GM18909 (cell line): ENCODE measurements at regions not wholly inside any gene's neighbourhood (a gene's known extent, or its start where the extent isn't known, plus 50 kb on each side); places are given as distances from the start of the nearest gene placed in this dataset.
"Not testable (repeated sequence)": the region's sequence is repeated elsewhere in the genome, so short reads cannot be mapped to it uniquely, and the experiment has no call there.

Experiments used
- ATAC-seq: cut with Tn5 transposase; IDR thresholded peaks from one replicate; pipeline ENCODE4 v1.9.1; 2021; ENCODE audit warnings: mild to moderate bottlenecking; ENCODE audit not compliant: unreplicated experiment, poor library complexity

GRCh38 chr3:118102737-118103136 lies 931.9 kb downstream of the IGSF11 start:
- no peak for ATAC-seq

- ATAC-seq = no peak
These were observed 926.4 kb downstream of the IGSF11 start for GRCh38 chr3:118108201-118108600.

DNA sequence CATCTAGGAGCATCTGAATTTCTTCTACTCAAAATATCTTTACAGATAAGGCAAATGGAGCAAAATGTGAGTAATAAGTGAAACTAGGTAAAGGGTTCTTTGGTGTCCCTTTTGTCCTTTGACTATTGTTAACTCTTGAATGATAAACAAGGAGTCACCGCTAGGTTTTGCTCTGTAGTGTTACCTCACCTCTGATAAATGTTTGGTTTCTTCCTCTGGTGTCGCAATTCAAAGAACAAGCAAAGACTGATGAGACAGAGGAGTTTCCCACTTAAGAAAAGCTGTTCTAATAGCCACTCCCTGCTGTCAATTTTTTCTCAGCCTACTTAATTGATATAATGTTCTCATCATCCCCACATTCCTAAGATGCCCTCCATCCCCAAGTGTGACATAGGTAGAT lies 925.9 kb downstream of the IGSF11 start:
- no peak for ATAC-seq

GRCh38 chr3:118110211-118110610 lies 924.4 kb downstream of the IGSF11 start:
- ATAC-seq = no peak

- no peak for ATAC-seq
These were observed 917.7 kb downstream of the IGSF11 start for GRCh38 chr3:118116991-118117390.

DNA sequence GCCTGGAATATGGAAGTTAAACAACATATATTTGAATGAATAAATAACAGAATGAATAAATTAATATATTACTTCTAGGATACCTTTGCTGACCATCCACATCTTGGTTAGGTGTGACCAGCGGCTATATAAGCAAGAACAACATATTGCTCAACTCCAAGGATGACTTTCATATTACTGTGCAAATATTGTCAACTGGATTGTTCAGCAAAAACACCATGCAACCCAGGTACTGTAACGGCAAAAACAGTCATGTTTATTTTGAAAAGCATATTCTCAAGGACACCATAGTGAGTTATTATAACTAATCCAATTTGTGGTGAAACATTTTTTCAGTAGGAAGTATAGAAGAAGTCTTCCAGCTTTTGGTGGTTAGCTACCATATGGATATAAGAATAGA lies 907.9 kb downstream of the IGSF11 start:
- no peak for ATAC-seq

DNA sequence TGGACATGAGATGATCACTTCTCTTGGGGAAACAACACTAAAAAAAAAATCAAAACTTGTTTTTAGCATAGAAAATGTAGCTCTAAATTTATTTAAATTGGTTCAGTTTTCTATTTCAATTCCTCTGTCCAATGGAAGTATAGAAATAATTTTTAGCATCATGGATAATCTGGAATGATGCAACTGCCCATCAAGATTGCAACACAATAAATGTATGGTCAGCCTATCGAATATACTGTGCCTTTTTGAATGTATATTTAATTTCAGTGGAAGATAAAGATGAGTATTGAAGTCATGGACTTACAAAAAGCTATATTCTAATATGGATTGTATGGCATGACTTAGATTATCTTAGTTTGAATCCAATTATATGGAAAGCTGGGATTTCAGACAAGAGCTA lies 906.7 kb downstream of the IGSF11 start:
- ATAC-seq = no peak

DNA sequence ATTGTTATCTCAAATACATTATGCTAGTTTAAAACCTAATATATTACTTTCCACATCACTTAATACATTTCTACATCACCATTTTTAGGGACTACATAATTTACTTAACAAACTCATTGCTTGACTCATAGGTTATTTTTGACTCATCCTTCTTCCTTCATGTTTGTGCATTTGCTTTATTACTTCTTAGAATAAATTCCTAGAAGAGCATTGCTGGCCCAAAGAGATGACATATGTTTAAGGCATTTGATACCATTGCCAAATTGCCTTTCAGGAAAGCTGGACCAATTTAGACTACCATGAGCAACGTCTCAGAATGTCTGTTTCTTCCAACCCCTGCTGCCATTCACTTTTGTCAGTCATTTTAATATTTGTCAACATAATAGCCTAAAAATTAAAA lies 905.8 kb downstream of the IGSF11 start:
- no peak for ATAC-seq

GRCh38 chr3:118137778-118138177 lies 896.9 kb downstream of the IGSF11 start:
- no peak for ATAC-seq

GRCh38 chr3:118144919-118145318 lies 889.7 kb downstream of the IGSF11 start:
- ATAC-seq = no peak

- no peak for ATAC-seq
These were observed 887.8 kb downstream of the IGSF11 start for GRCh38 chr3:118146658-118147375.

- no peak for ATAC-seq
These were observed 883.5 kb downstream of the IGSF11 start for GRCh38 chr3:118151164-118151563.

- ATAC-seq = not testable (repeated sequence)
These were observed 871.7 kb downstream of the IGSF11 start for GRCh38 chr3:118162627-118163588.

DNA sequence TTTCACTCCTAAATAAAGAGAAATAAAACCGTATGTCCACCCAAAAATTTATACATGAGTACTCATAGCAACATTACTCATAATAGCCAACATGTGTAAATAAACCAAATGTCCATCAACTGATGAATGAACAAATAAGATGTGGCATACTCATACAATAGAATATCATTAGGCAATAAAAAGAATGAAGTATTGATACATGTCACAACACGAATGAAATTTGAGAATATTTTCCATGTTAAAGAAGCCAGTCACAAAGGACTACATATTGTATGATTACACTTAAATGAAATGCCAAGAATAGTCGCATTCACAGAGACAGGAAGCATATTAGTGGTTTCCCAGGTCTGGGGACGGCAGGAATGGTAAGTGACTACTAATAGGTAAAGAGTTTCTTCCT lies 869.2 kb downstream of the IGSF11 start:
- ATAC-seq = no peak

- no peak for ATAC-seq
These were observed 867.1 kb downstream of the IGSF11 start for GRCh38 chr3:118167571-118167970.

DNA sequence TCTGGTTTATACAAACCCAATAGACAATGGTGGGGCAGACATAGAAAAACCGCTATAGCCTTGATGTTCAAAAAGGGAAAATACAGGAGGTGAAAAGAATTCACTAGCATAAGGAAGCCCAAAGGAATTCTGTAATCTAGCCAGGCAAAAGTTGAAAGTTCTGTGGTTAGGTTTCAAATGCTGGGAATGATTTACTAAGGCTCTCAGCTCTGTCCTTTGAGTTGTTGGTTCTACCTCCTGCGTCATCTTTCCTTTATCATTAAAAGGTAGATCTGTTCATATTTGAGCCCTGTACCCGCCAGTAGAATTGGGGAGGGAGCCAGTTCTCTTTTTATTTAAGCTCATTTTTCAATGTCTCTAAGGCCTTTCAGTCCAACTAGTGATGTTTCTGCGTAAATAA lies 866.5 kb downstream of the IGSF11 start:
- no peak for ATAC-seq

GRCh38 chr3:118171236-118171852 lies 863.3 kb downstream of the IGSF11 start:
- ATAC-seq = no peak

GRCh38 chr3:118180853-118181252 lies 853.8 kb downstream of the IGSF11 start:
- ATAC-seq = no peak

DNA sequence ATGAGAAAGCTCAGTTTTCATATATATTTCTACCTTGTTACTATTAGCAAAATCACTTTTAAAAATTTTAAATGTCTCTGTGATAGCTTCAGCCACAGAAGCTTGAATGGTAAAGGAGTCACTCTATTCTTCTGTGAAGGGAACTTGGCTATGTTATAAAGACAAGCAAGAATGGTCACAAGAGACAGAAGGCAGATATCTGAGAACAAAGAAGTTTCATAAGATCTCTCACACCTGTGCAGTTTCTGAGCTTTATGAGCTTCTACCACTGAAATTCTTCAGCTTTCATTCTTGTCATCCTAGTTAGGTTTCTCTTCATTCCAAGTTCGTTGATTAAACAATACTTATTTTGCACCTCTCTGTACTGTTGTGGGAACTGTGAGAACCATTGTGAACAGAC lies 853.4 kb downstream of the IGSF11 start:
- no peak for ATAC-seq

DNA sequence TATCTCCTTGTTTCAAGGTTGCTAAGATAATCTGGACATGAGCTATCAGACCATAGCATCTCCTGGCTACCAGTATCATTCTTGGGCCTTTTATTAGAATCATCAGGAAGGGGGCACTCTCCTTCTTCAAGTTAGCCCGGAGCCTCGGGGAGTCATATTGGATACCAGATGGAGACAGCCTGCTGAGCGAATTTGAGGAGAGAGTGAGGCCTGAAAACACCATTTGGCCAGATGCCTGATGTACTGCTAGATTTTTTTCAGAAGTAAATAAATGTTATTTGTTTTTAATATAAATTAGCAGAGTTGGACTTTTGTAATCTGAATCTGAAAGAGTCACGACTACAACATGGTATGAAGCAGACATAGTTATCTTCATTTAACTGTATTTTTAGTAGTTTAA lies 848.6 kb downstream of the IGSF11 start:
- no peak for ATAC-seq

- no peak for ATAC-seq
These were observed 847.4 kb downstream of the IGSF11 start for GRCh38 chr3:118187221-118187620.
